IMR-90 (cell line): ENCODE measurements at regions not wholly inside any gene's neighbourhood (a gene's known extent, or its start where the extent isn't known, plus 50 kb on each side); places are given as distances from the start of the nearest gene placed in this dataset.

Experiments
- ATAC-seq: fragments of 200-7000 bp; cut with Tn5 transposase; 2 replicates; pipeline ENCODE4 v1.9.1; 2020; ENCODE audit warnings: low read depth, mild to moderate bottlenecking, moderate library complexity
- BruUV-seq: library from RNA; stranded (reverse); fragments of 400-500 nt; replicated peaks from 2 replicates; lab custom pipeline; 2021; lab: Mats Ljungman, UMichigan
- CTCF ChIA-PET: fragments of 300-600 bp; formaldehyde crosslinking; extraction: SDS; loops from one replicate; lab custom pipeline; 2021; ENCODE audit warnings: antibody characterized with exemption; lab: Yijun Ruan, JAX
- POLR2A ChIA-PET: fragments of 300-600 bp; sonication (Branson Sonifier 250); formaldehyde crosslinking; loops from one replicate; lab custom pipeline; 2022; ENCODE audit warnings: antibody characterized with exemption; ENCODE audit not compliant: unreplicated experiment; lab: Charles Lee
- DNase-seq: peaks from one replicate; pipeline ENCODE4 v3.0.0; 2013
- H2AFZ ChIP-seq: replicated peaks from 2 replicates; pipeline ENCODE3; 2013; ENCODE audit warnings: low read length, mild to moderate bottlenecking; ENCODE audit not compliant: poor library complexity
- H2AK5ac ChIP-seq: 2 replicates; pipeline ENCODE4 v1.6.1; 2013; ENCODE audit warnings: low read depth, low read length, inconsistent platforms
- H2AK9ac ChIP-seq: replicated peaks from 2 replicates; pipeline ENCODE3; 2013; ENCODE audit warnings: mild to moderate bottlenecking, low read depth, low read length, moderate library complexity; ENCODE audit not compliant: poor library complexity
- H2BK120ac ChIP-seq: 2 replicates; pipeline ENCODE4 v1.6.1; 2013; ENCODE audit warnings: low read depth, low read length, inconsistent platforms
- H2BK15ac ChIP-seq: 3 replicates; pipeline ENCODE4 v1.6.1; 2013; ENCODE audit warnings: low read depth, low read length, inconsistent platforms
- H2BK20ac ChIP-seq: 2 replicates; pipeline ENCODE4 v1.6.1; 2013; ENCODE audit warnings: low read depth, mild to moderate bottlenecking, inconsistent platforms, low read length, moderate library complexity
- H2BK5ac ChIP-seq: 2 replicates; pipeline ENCODE4 v1.6.1; 2013; ENCODE audit warnings: mild to moderate bottlenecking, low read depth, low read length, inconsistent platforms; ENCODE audit not compliant: poor library complexity, severe bottlenecking
- H3K14ac ChIP-seq: replicated peaks from 2 replicates; pipeline ENCODE4 v1.6.1; 2013; ENCODE audit warnings: low read depth, low read length, inconsistent platforms
- H3K18ac ChIP-seq: 2 replicates; pipeline ENCODE4 v1.6.1; 2013; ENCODE audit warnings: low read depth, low read length, control low read depth
- H3K23ac ChIP-seq: 2 replicates; pipeline ENCODE4 v1.6.1; 2013; ENCODE audit warnings: low read depth, low read length, inconsistent platforms
- H3K27ac ChIP-seq: 2 replicates; pipeline ENCODE4 v1.5.1; 2013; ENCODE audit warnings: mild to moderate bottlenecking, control low read depth, low read length; ENCODE audit not compliant: insufficient read depth
- H3K27me3 ChIP-seq: 2 replicates; pipeline ENCODE4 v1.6.1; 2013; ENCODE audit warnings: low read length; ENCODE audit not compliant: control insufficient read depth, insufficient read depth
- H3K36me3 ChIP-seq: 2 replicates; pipeline ENCODE4 v1.6.1; 2013; ENCODE audit warnings: low read length, mixed read lengths; ENCODE audit not compliant: control insufficient read depth, insufficient read depth
- H3K4ac ChIP-seq: 2 replicates; pipeline ENCODE4 v1.6.1; 2013; ENCODE audit warnings: low read depth, low read length, inconsistent platforms
- H3K4me1 ChIP-seq: 2 replicates; pipeline ENCODE4 v1.6.1; 2013; ENCODE audit warnings: low read length, mixed read lengths; ENCODE audit not compliant: control insufficient read depth, insufficient read depth
- H3K4me2 ChIP-seq: 2 replicates; pipeline ENCODE4 v1.6.1; 2013; ENCODE audit warnings: low read depth, mild to moderate bottlenecking, control low read depth, low read length, moderate library complexity
- H3K4me3 ChIP-seq: 2 replicates; pipeline ENCODE4 v1.5.1; 2013; ENCODE audit warnings: low read depth, mild to moderate bottlenecking, control low read depth, low read length, moderate library complexity; ENCODE audit not compliant: insufficient read depth
- H3K56ac ChIP-seq: 2 replicates; pipeline ENCODE4 v1.6.1; 2013; ENCODE audit warnings: low read length, inconsistent platforms; ENCODE audit not compliant: insufficient read depth; ENCODE audit errors: extremely low read depth
- H3K79me1 ChIP-seq, 2 experiments: 2 replicates each; pipeline ENCODE4 v1.6.1; 2013; ENCODE audit warnings: low read length in 2 of 2, inconsistent platforms in 1 of 2, low read depth in 1 of 2
- H3K9ac ChIP-seq: 2 replicates; pipeline ENCODE4 v1.6.1; 2013; ENCODE audit warnings: low read depth, low read length, control low read depth
- H3K9me1 ChIP-seq: 2 replicates; pipeline ENCODE4 v1.6.1; 2013; ENCODE audit warnings: low read length, inconsistent platforms; ENCODE audit not compliant: insufficient read depth
- H3K9me3 ChIP-seq: 2 replicates; pipeline ENCODE4 v1.6.1; 2013; ENCODE audit warnings: low read length; ENCODE audit not compliant: control insufficient read depth, insufficient read depth
- H4K20me1 ChIP-seq: 2 replicates; pipeline ENCODE4 v1.6.1; 2013; ENCODE audit warnings: low read length, inconsistent platforms; ENCODE audit not compliant: insufficient read depth
- H4K5ac ChIP-seq: 2 replicates; pipeline ENCODE4 v1.6.1; 2013; ENCODE audit warnings: mild to moderate bottlenecking, low read depth, low read length, control low read depth
- H4K8ac ChIP-seq, 2 experiments: 2 replicates each; pipeline ENCODE4 v1.6.1; 2013; ENCODE audit warnings: low read depth in 2 of 2, low read length in 2 of 2, control low read depth in 1 of 2, inconsistent platforms in 1 of 2
- H4K91ac ChIP-seq: 2 replicates; pipeline ENCODE4 v1.6.1; 2013; ENCODE audit warnings: low read depth, low read length, inconsistent platforms; ENCODE audit not compliant: insufficient read depth
- BHLHE40 ChIP-seq: fragments of 150-350 bp; IDR thresholded peaks from 2 replicates; pipeline ENCODE4 v1.6.1; 2016; ENCODE audit warnings: mild to moderate bottlenecking, low read depth, low read length
- CHD1 ChIP-seq: IDR thresholded peaks from 2 replicates; pipeline ENCODE4 v1.6.1; 2012; ENCODE audit warnings: low read depth, low read length, improper control_type of control experiment
- FOS ChIP-seq: fragments of 150-350 bp; IDR thresholded peaks from 2 replicates; pipeline ENCODE4 v1.6.1; 2016; ENCODE audit warnings: low read depth, low read length
- MAFK ChIP-seq: IDR thresholded peaks from 2 replicates; pipeline ENCODE4 v1.6.1; 2012; ENCODE audit warnings: low read depth, low read length, improper control_type of control experiment
- MXI1 ChIP-seq: IDR thresholded peaks from 2 replicates; pipeline ENCODE4 v1.6.1; 2012; ENCODE audit warnings: low read depth, mild to moderate bottlenecking, low read length, moderate library complexity, borderline replicate concordance
- NFE2L2 ChIP-seq: fragments of 150-350 bp; IDR thresholded peaks from 2 replicates; pipeline ENCODE4 v1.6.1; 2016; ENCODE audit warnings: low read depth, mild to moderate bottlenecking, low read length
- POLR2A ChIP-seq: IDR thresholded peaks from 2 replicates; pipeline ENCODE4 v1.6.1; 2012; ENCODE audit warnings: mild to moderate bottlenecking, low read depth, low read length
- RCOR1 ChIP-seq: IDR thresholded peaks from 2 replicates; pipeline ENCODE4 v1.6.1; 2012; ENCODE audit warnings: mild to moderate bottlenecking, low read length, improper control_type of control experiment; ENCODE audit not compliant: insufficient replicate concordance
- SMC3 ChIP-seq: fragments of 150-350 bp; IDR thresholded peaks from 2 replicates; pipeline ENCODE4 v1.6.1; 2016; ENCODE audit warnings: low read depth, mild to moderate bottlenecking, antibody characterized with exemption, low read length, moderate library complexity
- USF2 ChIP-seq: fragments of 150-350 bp; IDR thresholded peaks from 2 replicates; pipeline ENCODE4 v1.6.1; 2017; ENCODE audit warnings: mild to moderate bottlenecking, antibody characterized with exemption, low read length, low read depth
- WGBS, 2 experiments: methylation state at CpG; one replicate each; pipeline versions ENCODE4 v1.1.5 to v1.1.7; 2013; ENCODE audit warnings: missing lambda C conversion rate in 2 of 2; ENCODE audit not compliant: insufficient read length in 1 of 2; ENCODE audit errors: extremely low coverage in 2 of 2; 5-methylcytosine and 5-hydroxymethylcytosine counted together
- dilution Hi-C: fragments of 300-500 bp; cut with HindIII; formaldehyde crosslinking; loops from one replicate; pipeline ENCODE4 v1.14.3; 2018; ENCODE audit warnings: low sequenced_read_pairs; ENCODE audit not compliant: unreplicated experiment
- in situ Hi-C: fragments of 300-500 bp; cut with MboI; formaldehyde crosslinking; loops from 3 replicates; pipeline ENCODE4 v1.14.3; 2019; ENCODE audit warnings: low sequenced_read_pairs, inconsistent platforms, mixed read lengths
- intact Hi-C: fragments of 100-400 bp; cut with micrococcal nuclease; formaldehyde crosslinking; loops from 2 replicates; pipeline ENCODE4 v1.10.0; 2022
- TF ChIP-seq, protein P1 (sequence below): fragments of 150-350 bp; IDR thresholded peaks from 2 replicates; pipeline ENCODE4 v1.6.1; 2016; ENCODE audit warnings: low read depth, mild to moderate bottlenecking, low read length, moderate library complexity, borderline replicate concordance
- TF ChIP-seq, protein P2 (sequence below): conservative IDR thresholded peaks from 2 replicates; pipeline ENCODE4 v1.5.1; 2012; ENCODE audit warnings: mild to moderate bottlenecking, low read depth, low read length, improper control_type of control experiment

GRCh38 chr1:38272515-38272914 lies 225.9 kb upstream of the POU3F1 start:
- 60% methylated on average over 1 of the region's 3 CpGs; no CpG with 5 or more reads in 1 of the 2 experiments for WGBS, 2 experiments
- Histone ChIP-seq H3K36me3 (no peaks in the 10 kb centered on the region), H3K56ac (no peak overlapping the region), H4K5ac (no peak overlapping the region), H2BK120ac (no peak overlapping the region), H3K4ac (no peak overlapping the region), H3K9me1 (no peaks in the 10 kb centered on the region), H3K79me1 (no peaks in the 10 kb centered on the region), H2AK5ac (no peak overlapping the region), H3K14ac (no peak overlapping the region), H4K91ac (no peak overlapping the region), H2AFZ (no peak overlapping the region), H2BK20ac (no peak overlapping the region), H3K18ac (no peak overlapping the region), H2AK9ac (no peak overlapping the region), H2BK15ac (no peak overlapping the region), H3K4me3 (no peak overlapping the region), H3K9ac (no peak overlapping the region), H2BK5ac (no peak overlapping the region), H3K23ac (no peak overlapping the region), H3K4me2 (no peak overlapping the region), H3K9me3 (no peaks in the 10 kb centered on the region), H4K8ac (no peak overlapping the region), H3K27me3 (peaks cover 6% of the 10 kb centered on the region; the same call in 1 of the 2 replicates), H3K27ac (no peak overlapping the region), H3K4me1 (no peaks in the 10 kb centered on the region), H4K20me1 (no peaks in the 10 kb centered on the region)
- ChIA-PET CTCF (no interaction called here), POLR2A (no interaction called here)
- no TSS peak for BruUV-seq
- dilution Hi-C loops, result no loop called here
- in situ Hi-C loops, result no loop called here
- TF ChIP-seq MXI1 (no peak), CHD1 (no peak), RCOR1 (no peak), MAFK (no peak), FOS (no peak), SMC3 (no peak), POLR2A (no peak), NFE2L2 (no peak), USF2 (no peak), BHLHE40 (no peak)
- TF ChIP-seq, protein P1, sequence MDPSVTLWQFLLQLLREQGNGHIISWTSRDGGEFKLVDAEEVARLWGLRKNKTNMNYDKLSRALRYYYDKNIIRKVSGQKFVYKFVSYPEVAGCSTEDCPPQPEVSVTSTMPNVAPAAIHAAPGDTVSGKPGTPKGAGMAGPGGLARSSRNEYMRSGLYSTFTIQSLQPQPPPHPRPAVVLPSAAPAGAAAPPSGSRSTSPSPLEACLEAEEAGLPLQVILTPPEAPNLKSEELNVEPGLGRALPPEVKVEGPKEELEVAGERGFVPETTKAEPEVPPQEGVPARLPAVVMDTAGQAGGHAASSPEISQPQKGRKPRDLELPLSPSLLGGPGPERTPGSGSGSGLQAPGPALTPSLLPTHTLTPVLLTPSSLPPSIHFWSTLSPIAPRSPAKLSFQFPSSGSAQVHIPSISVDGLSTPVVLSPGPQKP, result no peak
- TF ChIP-seq, protein P2, sequence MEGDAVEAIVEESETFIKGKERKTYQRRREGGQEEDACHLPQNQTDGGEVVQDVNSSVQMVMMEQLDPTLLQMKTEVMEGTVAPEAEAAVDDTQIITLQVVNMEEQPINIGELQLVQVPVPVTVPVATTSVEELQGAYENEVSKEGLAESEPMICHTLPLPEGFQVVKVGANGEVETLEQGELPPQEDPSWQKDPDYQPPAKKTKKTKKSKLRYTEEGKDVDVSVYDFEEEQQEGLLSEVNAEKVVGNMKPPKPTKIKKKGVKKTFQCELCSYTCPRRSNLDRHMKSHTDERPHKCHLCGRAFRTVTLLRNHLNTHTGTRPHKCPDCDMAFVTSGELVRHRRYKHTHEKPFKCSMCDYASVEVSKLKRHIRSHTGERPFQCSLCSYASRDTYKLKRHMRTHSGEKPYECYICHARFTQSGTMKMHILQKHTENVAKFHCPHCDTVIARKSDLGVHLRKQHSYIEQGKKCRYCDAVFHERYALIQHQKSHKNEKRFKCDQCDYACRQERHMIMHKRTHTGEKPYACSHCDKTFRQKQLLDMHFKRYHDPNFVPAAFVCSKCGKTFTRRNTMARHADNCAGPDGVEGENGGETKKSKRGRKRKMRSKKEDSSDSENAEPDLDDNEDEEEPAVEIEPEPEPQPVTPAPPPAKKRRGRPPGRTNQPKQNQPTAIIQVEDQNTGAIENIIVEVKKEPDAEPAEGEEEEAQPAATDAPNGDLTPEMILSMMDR, result no peak
- DNase-seq (no peak), ATAC-seq (no peak)
- intact Hi-C loops, result no loop called here
